Urothelium cell line (cell line): ENCODE measurements at regions not wholly inside any gene's neighbourhood (a gene's known extent, or its start where the extent isn't known, plus 50 kb on each side); places are given as distances from the start of the nearest gene placed in this dataset.
A peak's percentile ranks its signal among the peaks of the same experiment; 100 is the strongest.

Experiments
- DNase-seq: peaks from one replicate; pipeline ENCODE4 v3.0.0; 2011; ENCODE audit warnings: low spot score, mixed read lengths
- FAIRE-seq: peaks from 2 replicates; lab custom pipeline; 2011; peaks lifted over from hg19 to GRCh38; lab: Jason Lieb, UNC

DNA sequence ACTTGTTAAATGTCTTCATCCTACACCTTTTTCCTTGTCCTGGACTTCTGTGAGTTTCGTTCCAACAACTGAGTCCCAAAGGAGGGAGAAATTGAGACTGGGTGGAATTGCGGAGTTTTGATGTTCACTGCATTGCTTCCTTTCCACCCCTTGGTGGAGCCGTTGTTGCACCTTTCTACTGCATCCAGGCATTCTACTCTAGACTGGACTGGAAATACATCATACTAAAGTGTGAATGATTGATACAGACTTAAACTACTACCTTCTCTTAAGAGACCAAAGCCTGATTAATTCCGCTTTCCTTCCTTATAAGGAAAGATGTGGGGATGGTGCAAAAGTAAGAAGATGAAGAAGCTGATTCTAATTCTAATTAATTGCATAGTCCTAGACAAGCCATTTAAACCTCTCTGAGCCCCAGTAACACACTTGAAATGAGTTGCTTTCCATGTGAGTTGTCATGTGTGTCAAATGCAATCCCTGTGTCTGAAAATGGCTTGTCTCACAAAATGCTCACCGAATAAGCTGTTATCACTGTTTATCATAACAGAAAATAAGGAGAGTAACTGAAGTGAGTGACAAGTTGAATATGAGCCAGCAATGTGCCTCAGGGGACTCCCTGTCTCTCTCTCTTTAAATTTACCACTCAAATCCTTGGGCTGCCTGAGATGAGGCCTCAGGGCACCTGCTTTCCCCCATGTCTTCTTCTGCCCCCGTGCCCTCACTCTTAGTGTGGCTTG is 338.3 kb upstream of the CHD6 start:
- peak; percentile 18 for DNase-seq
- peak; percentile 9 for FAIRE-seq

GRCh38 chr20:41952166-41952565 is 334.0 kb upstream of the CHD6 start:
- DNase-seq (no peak), FAIRE-seq (no peak)

- no peak for FAIRE-seq
- no peak for DNase-seq
Measured at GRCh38 chr20:41951615-41952014, 333.4 kb upstream of the CHD6 start.

GRCh38 chr20:41939659-41940058 is 321.5 kb upstream of the CHD6 start:
- no peak for FAIRE-seq
- no peak for DNase-seq

DNA sequence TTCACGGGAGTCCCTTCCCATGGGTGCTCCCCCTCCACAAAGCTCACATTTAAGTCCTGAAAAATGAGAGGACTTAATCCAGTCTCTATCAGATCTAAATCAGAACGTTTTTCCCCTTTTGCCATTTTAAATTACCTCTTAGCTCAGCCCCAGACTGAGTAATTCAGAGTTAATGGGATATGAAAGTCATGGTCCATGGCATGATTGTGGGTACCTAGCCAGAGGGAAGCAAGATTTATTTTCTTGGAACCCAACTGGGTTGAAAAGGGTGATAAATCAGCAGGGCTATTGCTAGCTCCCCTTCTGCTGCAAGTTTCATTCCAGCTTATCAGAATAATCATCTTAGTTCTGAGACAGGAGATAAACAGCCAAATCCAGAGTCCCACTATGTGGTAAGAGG is 320.2 kb upstream of the CHD6 start:
- FAIRE-seq (no peak), DNase-seq (no peak)

GRCh38 chr20:41935259-41935791 is 317.1 kb upstream of the CHD6 start:
- FAIRE-seq, result no peak

DNA sequence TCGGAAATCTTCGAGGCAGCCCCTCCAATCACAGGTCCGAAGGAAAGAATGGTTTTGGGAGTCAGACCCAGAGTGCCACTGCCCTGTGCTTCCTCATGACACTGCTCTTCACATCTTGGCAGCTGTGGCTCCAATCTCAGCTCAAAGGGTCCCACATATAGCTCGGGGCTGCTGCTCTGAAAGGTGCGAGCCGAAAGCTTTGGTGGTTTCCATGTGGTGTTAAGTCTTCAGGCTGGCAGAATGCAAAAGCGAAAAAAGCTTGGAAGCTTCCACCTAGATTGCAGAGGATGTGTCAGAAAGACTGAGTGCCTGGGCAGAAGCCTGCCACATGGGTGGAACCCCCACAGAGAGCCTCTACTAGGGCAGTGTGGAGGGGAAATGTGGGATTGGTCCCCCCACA is 314.3 kb upstream of the CHD6 start:
- FAIRE-seq (no peak), DNase-seq (no peak)

More at GRCh38 chr20:41935259-41935791, 317.1 kb upstream of the CHD6 start:
- no peak for DNase-seq

DNA sequence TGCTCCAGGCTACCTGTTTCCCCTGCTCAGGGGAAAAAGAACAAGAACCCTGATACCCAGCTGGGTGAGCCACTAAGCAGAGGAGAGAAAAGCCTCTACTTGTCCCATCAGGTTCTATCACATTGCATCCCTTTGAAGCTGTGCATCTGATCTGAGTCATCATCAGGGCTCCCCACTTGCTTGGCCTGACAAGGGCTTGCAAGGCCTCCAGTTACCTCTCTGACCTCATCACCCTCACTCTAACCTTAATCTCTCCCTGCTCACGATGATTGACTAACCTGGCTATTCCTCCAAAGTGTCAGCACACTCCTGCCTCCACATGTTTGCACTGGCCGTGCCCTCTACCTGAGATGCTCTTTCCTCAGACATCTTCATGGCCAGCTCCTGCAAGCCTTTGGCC is 309.5 kb upstream of the CHD6 start:
- no peak for FAIRE-seq
- no peak for DNase-seq

- FAIRE-seq, result no peak
- no peak for DNase-seq
Measured at GRCh38 chr20:41927189-41927588, 309.0 kb upstream of the CHD6 start.

- DNase-seq (no peak), FAIRE-seq (no peak)
Measured at GRCh38 chr20:41925476-41925875, 307.3 kb upstream of the CHD6 start.

- FAIRE-seq (no peak), DNase-seq (no peak)
Measured at GRCh38 chr20:41923624-41924023, 305.4 kb upstream of the CHD6 start.

- FAIRE-seq, result no peak
Measured at GRCh38 chr20:41913146-41913545, 295.0 kb upstream of the CHD6 start.

DNA sequence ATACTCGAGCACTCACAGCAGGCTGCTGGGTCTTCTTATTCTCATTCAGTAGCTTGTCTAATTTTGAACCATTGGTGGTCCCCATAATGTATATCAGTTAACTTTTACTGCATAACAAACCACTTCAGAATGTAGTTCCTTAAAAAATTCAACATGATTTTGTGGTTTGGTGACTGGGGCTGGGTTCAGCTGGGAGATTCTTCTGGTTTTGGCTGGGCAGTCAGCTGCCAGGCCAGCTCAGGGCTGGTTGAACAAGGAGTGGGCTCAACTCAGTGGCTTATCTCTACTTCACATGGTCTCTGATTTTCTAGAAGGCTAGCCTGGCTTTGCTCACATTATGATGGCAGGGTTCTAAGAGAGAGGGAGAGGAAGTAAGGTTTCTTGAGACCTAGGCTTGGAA is 292.4 kb upstream of the CHD6 start:
- DNase-seq, result no peak
- no peak for FAIRE-seq

More at GRCh38 chr20:41913146-41913545, 295.0 kb upstream of the CHD6 start:
- no peak for DNase-seq

DNA sequence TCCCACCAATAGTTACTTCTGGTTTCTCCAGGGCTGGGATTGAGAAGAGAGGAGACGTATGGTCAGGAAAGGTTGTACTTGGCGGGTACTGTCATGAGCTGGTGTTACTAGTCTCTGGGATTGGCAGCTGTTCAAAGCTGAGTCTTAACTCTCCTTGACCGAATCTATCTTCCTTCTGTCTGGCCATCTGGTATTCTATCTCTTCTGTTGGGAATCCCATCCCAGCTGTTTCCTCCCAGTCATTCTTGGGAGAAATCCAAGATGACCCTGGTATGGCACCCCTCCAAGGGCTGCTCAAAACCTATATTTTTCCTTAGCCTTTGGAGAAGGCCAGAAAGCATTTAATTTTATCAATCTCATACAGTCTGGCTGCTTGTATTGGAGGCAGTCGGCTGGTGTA is 287.0 kb upstream of the CHD6 start:
- FAIRE-seq (no peak), DNase-seq (no peak)

- no peak for FAIRE-seq
- no peak for DNase-seq
Measured at GRCh38 chr20:41903586-41903985, 285.4 kb upstream of the CHD6 start.

DNA sequence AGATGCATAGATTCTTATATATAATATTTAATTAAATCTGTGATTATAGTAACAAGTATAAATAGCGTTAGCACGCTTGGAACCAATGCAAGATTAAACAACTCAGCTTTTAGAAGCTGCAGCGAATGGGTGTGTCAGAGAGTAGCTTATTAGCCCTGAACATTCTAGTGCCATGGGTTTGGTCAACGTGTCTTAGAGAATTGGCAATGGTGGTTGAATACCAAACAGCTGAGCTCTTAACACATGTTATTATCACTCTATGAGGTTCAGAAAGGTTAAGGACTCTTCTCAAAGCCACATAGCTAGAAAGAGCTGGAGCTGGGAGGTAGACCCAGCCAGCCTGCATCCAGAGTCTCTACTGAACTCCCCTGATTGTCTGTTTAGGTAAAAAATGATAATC is 284.2 kb upstream of the CHD6 start:
- FAIRE-seq (no peak), DNase-seq (no peak)

DNA sequence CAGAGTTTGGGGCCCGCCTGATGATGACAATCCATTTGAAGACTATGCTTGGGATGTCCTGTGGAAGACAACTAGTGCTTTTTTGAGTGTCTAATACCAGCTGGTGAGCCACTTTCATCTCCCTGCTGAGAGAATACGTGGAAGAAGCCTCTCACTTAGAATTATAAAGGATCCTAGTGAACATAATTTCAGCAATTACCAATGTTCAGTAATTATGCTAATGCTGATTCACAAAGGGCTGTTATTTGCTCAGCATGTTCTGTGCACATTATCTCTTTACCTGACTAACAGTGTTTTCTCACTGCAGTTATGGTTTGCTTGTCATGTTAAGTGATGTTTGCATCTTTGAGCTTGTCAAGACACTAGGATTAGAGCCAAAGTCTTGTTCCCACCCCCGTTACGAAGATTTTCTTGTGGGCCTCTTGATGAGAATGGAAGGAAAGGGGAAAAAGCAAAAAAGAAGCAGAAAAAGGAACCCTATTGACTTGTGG is 282.1 kb upstream of the CHD6 start:
- no peak for FAIRE-seq

DNA sequence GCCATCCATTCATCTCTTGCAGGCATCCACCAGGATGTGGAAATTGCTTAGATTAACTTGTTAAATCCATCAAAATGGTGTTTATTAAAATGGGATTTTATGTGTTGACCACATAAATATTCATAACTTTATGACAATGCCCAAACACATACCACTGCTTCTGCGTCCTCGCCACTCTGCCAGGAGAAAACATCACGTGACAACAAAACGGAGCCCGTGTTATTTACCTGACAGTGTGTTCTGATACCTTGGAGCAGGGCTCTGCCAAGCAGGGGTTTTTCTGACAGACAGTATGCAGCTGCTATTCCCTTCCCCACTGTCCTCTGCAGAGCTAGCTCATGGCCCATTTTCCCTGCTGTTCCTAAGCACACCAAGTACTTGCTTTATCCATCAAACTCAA is 279.5 kb upstream of the CHD6 start:
- no peak for FAIRE-seq
- DNase-seq, result no peak

More for the DNA sequence above, 282.1 kb upstream of the CHD6 start:
- DNase-seq, result no peak

DNA sequence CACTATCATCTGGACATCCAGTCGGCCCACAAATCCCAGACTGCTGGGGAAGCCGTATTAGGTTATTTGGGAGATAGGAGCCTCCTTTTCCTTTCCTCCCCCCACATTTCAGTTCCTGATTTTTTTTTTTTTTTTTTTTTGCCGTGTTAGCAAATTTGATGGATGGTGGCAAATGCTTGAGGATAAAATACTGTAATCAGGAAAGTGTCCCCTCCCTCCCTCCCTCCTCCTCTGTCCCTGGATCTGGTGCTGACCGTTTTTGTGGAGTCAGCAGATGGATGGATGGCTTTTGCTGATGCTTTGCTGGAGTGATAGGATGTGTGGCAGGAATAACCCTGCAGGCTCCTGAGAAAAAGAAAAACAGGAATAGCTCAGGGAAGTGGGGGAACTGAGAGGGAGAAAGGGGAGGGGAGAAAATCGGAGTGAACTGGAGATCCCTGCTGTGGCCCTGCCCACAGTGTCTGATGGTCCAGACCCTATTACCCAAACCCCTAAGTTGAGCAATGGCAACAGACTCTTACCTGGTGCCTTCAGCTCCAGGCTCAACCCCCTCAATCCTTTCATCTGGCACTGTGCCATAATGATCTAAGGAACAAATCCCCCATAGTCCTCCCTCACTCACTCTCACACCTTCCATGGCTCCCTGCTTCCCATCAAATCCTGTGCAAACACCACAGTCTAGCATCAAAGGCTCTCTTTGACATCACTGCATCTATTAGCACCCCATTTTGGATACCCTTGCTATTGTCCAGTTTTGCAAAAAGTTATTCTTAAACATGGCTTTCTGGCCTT is 277.3 kb upstream of the CHD6 start:
- DNase-seq, result no peak
- FAIRE-seq, result no peak

- FAIRE-seq (peak; percentile 96), DNase-seq (no peak)
Measured at GRCh38 chr20:41894255-41894963, 276.2 kb upstream of the CHD6 start.

DNA sequence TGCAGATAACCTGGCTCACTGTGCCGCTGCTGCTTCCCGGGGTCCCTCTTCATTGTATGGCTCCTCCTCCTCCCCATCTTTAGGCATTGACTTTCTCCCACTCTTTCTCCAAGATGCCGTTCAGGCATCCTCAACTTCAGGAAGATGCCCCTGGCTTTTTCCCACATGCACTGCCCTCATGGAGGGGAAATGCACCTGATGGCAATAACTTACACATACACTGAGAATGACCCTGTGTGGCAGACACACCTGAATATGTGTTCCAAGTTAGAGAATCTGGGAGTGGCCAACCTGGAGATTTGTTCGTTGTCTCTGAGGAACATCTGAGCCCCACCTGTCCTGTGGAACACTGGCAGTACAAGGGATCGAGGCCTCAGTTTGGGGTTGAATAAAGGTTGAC is 273.9 kb upstream of the CHD6 start:
- DNase-seq (no peak), FAIRE-seq (no peak)
